WERI-Rb-1 (cell line): ENCODE measurements at regions not wholly inside any gene's neighbourhood (a gene's known extent, or its start where the extent isn't known, plus 50 kb on each side); places are given as distances from the start of the nearest gene placed in this dataset.
A peak's percentile ranks its signal among the peaks of the same experiment; 100 is the strongest.

Experiments used
- DNase-seq: peaks from one replicate; pipeline ENCODE4 v3.0.0-alpha.2; 2020
- H3K27ac ChIP-seq: fragments of 250-450 bp; sonication (Bioruptor Pico); 2 replicates; pipeline ENCODE4 v1.5.1; 2020; ENCODE audit warnings: mild to moderate bottlenecking, moderate library complexity
- H3K27me3 ChIP-seq: fragments of 250-450 bp; sonication (Bioruptor Pico); 2 replicates; pipeline ENCODE4 v1.5.1; 2021; ENCODE audit warnings: mild to moderate bottlenecking, low read depth, moderate library complexity; ENCODE audit not compliant: insufficient read depth, severe bottlenecking
- H3K36me3 ChIP-seq: fragments of 250-450 bp; sonication (Bioruptor Pico); 2 replicates; pipeline ENCODE4 v1.5.1; 2020; ENCODE audit warnings: mild to moderate bottlenecking, moderate library complexity
- H3K4me3 ChIP-seq: 2 replicates; pipeline ENCODE4 v1.5.1; 2011; ENCODE audit warnings: low read depth, mild to moderate bottlenecking, control low read depth, low read length
- H3K9me3 ChIP-seq: fragments of 250-450 bp; sonication (Bioruptor Pico); 2 replicates; pipeline ENCODE4 v1.5.1; 2021; ENCODE audit warnings: mild to moderate bottlenecking, moderate library complexity; ENCODE audit not compliant: severe bottlenecking
- TF ChIP-seq, protein P1 (sequence below): IDR thresholded peaks from 2 replicates; pipeline ENCODE4 v1.5.1; 2011; ENCODE audit warnings: low read depth, mild to moderate bottlenecking, control low read depth, inconsistent platforms, low read length

DNA sequence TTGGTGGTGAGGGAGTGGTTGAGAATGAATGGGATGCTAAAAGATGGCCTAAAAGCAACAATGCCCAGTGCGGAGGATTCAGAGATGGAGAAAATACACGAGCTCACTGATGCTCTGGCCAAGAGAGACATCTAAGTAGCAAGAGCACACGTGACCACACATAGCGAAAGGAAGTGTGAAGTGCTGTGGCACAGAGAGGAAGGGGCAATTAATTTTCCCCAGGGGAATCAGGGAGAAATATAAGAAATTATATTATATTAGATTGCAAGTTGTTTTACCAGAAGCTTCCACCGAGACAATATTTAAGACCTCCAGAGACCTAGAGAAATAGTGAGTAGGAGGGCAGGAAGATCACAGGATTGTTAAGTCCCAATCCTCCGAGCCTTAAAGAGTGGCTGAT lies 80.6 kb downstream of the RCN1 start:
- Histone ChIP-seq H3K9me3 (no peaks in the 10 kb centered on the region), H3K27me3 (no peaks in the 10 kb centered on the region), H3K36me3 (no peaks in the 10 kb centered on the region), H3K27ac (no peak overlapping the region), H3K4me3 (no peak overlapping the region)
- no peak for DNase-seq
- TF ChIP-seq, protein P1, sequence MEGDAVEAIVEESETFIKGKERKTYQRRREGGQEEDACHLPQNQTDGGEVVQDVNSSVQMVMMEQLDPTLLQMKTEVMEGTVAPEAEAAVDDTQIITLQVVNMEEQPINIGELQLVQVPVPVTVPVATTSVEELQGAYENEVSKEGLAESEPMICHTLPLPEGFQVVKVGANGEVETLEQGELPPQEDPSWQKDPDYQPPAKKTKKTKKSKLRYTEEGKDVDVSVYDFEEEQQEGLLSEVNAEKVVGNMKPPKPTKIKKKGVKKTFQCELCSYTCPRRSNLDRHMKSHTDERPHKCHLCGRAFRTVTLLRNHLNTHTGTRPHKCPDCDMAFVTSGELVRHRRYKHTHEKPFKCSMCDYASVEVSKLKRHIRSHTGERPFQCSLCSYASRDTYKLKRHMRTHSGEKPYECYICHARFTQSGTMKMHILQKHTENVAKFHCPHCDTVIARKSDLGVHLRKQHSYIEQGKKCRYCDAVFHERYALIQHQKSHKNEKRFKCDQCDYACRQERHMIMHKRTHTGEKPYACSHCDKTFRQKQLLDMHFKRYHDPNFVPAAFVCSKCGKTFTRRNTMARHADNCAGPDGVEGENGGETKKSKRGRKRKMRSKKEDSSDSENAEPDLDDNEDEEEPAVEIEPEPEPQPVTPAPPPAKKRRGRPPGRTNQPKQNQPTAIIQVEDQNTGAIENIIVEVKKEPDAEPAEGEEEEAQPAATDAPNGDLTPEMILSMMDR, result no peak

DNA sequence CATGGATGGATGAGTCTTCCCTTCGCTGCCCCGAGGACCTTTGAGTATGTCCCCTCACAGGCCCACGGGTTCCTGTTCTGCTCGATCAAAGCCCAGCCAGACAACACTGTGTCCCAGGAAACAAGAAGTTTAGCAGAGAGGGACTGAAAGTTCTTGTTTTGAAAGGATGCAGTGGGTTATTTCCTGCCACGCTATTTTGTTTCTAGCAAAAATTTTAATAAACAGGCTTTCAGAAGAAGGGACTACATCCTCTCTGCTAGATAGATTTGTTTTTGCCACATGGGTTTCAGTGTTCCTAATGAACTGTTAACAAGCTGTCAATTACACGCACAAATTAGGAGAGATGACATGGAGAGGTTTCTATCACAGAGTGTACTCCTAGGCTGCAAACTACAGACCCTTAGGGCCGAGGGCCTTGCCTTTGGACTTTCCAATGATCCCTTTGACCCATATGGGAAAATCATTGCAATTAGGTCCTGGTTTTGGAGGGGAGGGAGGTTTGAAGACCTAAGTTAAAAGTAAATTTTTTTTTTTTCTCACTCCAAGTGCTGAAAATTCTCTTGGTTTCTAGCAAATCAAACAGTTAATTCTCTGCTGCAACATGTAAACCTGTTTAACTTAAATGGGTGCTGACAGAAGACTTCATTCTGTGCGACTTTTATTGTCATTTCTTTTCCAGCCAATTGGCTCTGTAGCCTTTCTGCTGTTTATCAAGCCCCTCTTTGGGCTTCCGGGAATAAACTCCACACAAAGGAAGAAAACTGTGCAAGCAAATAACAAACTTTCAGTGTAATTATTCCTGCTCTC lies 81.4 kb downstream of the RCN1 start:
- TF ChIP-seq, protein P1, result no peak
- no peak overlapping the region for H3K27ac ChIP-seq
- H3K9me3 ChIP-seq, result no peaks in the 10 kb centered on the region
- no peaks in the 10 kb centered on the region for H3K36me3 ChIP-seq
- no peak overlapping the region for H3K4me3 ChIP-seq
- no peaks in the 10 kb centered on the region for H3K27me3 ChIP-seq
- no peak for DNase-seq

- peak; percentile 67 for DNase-seq
- H3K36me3 ChIP-seq, result no peaks in the 10 kb centered on the region
- no peak overlapping the region for H3K4me3 ChIP-seq
- H3K27ac ChIP-seq, result no peak overlapping the region
- no peaks in the 10 kb centered on the region for H3K27me3 ChIP-seq
- H3K9me3 ChIP-seq, result no peaks in the 10 kb centered on the region
- TF ChIP-seq, protein P1, result peak; percentile 81
Measured at GRCh38 chr11:32172848-32173834, 82.3 kb downstream of the RCN1 start.

DNA sequence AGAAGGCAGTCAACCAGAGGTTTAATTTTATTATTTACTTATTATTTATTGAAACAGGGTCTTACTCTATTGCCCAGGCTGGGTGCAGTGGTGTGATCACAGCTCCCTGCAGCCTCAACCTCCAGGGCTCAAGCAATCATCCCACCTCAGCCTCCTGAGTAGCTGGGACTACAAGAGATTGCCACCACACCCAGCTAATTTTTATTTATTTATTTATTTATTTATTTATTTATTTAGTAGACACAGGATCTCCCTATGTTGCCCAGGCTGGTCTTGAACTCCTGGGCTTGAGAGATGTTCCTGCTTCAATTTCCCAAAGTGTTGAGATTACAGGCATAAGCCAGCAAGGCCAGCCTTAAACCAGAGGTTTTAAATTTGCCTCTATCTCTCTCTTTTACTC lies 83.1 kb downstream of the RCN1 start:
- Histone ChIP-seq H3K27me3 (no peaks in the 10 kb centered on the region), H3K4me3 (no peak overlapping the region), H3K27ac (no peak overlapping the region), H3K36me3 (no peaks in the 10 kb centered on the region), H3K9me3 (no peaks in the 10 kb centered on the region)
- no peak for DNase-seq
- TF ChIP-seq, protein P1, result no peak

GRCh38 chr11:32176223-32176934 lies 85.5 kb downstream of the RCN1 start:
- Histone ChIP-seq H3K27me3 (no peaks in the 10 kb centered on the region), H3K4me3 (no peak overlapping the region), H3K27ac (no peak overlapping the region), H3K9me3 (no peaks in the 10 kb centered on the region), H3K36me3 (no peaks in the 10 kb centered on the region)
- TF ChIP-seq, protein P1, result peak; percentile 81
- DNase-seq, result peak; percentile 79
